HG03196 (cell line): ENCODE measurements at regions not wholly inside any gene's neighbourhood (a gene's known extent, or its start where the extent isn't known, plus 50 kb on each side); places are given as distances from the start of the nearest gene placed in this dataset.
"Not testable (repeated sequence)": the region's sequence is repeated elsewhere in the genome, so short reads cannot be mapped to it uniquely, and the experiment has no call there.

Experiments
- ATAC-seq: cut with Tn5 transposase; IDR thresholded peaks from one replicate; pipeline ENCODE4 v1.9.1; 2021; ENCODE audit not compliant: unreplicated experiment

GRCh38 chr10:64896582-64896981 lies 1375.4 kb downstream of the REEP3 start:
- ATAC-seq = no peak

GRCh38 chr10:64906311-64906710 lies 1385.1 kb downstream of the REEP3 start:
- ATAC-seq = not testable (repeated sequence)

GRCh38 chr10:64924306-64924705 lies 1403.1 kb downstream of the REEP3 start:
- ATAC-seq = not testable (repeated sequence)

GRCh38 chr10:64952042-64952441 lies 1430.8 kb downstream of the REEP3 start:
- ATAC-seq = no peak

GRCh38 chr10:64956441-64956840 lies 1435.2 kb downstream of the REEP3 start:
- no peak for ATAC-seq

DNA sequence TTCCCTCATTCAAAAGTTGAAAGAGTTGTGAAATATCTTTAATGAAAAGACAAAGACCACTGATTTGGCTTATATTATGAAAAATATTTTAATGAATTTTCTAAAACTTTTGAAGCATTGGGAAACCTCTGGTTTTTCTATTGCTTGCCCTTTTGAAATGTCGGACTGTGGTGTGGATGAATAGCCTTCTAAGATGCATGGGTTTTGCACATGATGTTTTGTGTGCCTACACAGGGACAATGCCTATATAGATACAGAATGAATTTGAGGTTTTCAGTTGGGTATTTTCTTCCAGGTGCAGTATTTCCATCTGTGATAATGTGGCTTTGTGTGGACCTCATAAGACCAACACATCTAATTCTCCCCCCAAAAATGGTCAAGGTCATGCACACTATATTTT lies 1437.9 kb downstream of the REEP3 start:
- no peak for ATAC-seq

DNA sequence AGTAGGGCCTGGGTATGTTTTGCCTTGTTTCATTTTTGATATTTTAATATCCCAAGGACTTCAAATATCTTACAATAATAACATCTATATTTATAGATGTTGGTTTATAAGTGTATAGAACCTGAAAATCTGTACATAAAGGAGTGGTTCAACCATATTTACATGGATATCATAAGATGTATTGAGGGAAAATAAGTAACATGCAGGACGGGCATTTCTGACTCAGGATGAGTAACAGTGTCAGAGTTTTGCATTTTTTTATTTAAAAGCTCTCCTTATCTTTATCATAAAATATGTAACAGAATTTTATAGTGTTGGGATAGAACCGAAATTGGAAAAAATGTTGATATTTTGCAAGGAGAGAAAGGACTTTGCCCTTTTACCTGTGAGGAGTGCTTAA lies 1438.7 kb downstream of the REEP3 start:
- no peak for ATAC-seq

DNA sequence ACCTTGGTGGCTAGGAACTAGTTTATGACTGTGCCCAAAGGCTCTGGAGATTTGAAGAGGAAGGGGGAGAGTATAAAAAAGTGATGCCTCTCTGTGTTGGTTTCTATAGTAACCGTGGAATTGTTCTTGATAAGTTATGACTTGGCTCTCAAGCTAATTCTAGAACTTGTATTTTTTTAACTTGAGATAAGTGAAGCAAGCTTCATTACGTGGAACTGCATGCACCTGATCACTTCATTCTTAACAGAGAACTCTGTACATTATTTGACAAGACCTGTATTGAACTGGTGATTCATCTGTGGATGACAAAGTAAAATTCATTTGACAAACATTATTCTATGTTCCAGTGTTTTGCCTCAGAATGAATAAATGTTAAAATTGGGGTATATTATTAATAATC lies 1452.2 kb downstream of the REEP3 start:
- no peak for ATAC-seq

GRCh38 chr10:64976150-64976549 lies 1454.9 kb downstream of the REEP3 start:
- ATAC-seq = no peak

DNA sequence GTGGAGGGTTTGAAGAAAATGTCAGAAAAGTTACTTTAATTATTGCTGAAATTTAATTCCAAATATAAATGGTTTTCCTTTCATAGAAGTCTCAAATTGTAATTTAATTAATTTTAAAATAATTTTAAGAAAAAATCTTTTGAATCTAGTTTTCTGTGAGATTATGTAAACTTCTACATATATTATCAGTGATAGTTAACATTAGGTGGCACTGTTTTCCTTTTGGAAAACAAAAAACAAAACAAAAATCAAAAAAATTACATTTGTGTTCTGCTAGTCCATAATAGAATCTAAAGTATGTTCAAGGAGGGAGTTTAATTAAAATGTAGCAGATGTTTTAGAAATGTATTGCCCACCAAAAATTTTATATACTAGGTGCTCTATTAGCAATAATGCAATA lies 1456.7 kb downstream of the REEP3 start:
- no peak for ATAC-seq

GRCh38 chr10:64996886-64997285 lies 1475.7 kb downstream of the REEP3 start:
- ATAC-seq = no peak

GRCh38 chr10:65010845-65011244 lies 1489.6 kb downstream of the REEP3 start:
- ATAC-seq = no peak

DNA sequence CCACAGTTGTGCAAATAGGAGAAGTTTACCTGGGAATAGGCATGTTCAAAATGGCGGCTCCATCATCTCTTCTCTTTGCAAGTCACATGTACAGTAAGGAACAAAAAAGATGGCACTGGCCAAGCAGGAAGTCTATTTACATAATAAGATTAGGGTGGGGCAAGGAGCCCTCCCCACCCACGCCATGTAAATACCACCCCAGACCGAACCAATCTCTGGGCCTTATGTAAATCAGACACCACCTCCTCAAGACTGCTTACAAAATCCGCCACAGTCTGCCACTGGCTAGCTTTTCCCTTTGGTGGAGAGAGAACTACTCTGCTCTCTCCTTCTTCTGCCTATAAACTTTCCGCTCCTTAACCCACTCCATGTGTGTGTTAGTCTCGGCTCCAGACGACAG lies 1496.3 kb downstream of the REEP3 start:
- ATAC-seq = no peak

DNA sequence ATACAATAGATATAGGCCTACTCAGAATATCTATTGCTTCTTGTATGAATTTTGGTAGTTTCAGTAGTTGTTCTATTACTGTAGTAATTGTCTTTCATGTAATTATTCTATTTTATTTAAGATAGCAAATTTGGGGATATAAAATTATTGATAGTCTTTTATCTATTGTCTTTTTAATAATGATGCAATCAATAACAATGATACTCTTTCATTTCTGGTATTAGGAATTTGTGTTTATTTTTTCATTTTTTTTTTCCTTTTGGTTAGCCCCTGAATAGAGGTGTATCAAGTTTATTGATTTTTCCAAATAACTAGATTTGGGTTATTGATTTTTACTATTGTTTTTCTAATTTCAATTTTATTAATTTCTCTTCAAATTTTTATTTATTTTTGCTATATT lies 1503.7 kb downstream of the REEP3 start:
- no peak for ATAC-seq

- ATAC-seq = no peak
Measured at GRCh38 chr10:65030263-65030662, 1509.1 kb downstream of the REEP3 start.

DNA sequence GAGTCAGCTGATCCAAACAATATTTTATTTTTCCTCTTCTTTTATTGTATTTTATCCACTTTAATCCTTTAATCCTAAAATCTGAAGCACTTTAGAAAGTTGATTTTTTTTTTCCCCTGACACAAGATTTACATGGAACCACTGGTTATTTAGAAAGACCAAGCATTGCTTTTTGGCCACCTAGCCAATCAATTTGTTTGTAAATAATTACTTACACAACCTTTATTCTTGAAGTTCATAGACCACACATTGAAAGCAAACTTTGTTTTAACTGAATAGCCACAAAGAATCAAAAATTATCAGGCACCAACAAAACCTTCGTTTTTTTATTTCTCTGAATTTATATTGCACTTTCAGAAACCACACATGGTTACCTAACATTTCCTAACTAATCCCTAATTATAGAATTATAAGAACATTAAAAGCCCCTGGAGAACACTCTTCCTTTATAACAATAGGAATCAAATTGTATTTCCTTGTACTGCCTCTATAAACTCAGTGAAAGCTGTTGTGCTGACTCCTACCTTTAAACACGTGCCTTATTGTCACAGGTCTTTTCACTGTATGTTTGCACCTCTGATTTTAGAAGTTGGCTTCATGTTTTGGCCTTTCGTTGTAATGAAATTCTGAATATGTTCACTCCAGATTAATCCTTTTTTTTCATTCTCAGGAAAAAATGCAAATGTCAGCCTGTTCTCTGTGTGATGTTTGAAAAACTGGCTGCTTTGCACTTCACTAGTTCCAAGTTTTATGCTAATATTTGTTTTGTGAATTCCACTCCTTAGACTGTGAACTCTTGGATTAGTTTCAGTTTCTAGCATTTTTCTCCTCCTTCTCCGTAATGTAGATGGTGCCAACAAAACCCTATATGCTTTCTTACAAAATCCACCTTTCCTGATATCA lies 1511.9 kb downstream of the REEP3 start:
- ATAC-seq = no peak

DNA sequence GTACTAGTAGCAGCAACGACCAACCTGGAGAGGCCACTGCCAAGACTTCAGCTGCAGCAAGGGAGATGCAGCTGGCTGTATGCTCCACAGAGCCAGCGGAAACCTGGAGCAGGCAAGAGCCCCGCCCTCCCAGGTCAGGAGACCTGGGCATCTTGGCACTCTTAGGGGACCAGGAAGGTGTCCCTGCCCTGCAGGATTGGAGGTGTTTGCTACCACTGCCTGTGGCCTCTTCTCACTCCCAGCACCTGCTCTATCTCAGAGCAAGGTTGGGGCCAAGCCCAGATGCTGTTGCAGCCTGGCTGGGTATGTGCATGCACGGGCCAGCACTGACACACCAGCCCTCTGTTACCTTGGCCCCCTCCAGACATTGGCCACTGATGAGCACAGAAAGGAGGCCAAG lies 1512.8 kb downstream of the REEP3 start:
- no peak for ATAC-seq

DNA sequence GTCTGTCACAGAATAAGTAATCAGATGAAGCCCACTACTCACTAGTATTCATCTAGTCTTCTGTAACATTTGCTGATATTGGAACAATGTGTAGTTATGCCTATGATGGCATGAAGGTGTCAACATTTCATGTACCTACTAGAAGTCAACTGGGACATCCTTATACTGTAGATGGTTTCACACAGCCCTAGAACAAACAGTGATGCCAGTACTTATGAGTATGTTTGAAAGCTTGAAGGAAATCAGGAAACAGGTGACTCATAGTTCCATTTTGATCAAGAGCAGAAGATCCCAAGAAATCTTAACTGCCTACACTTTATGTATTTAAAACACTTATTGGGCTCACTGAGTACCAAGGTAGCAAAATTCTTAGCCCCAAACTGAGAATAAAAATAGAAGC lies 1519.6 kb downstream of the REEP3 start:
- no peak for ATAC-seq

DNA sequence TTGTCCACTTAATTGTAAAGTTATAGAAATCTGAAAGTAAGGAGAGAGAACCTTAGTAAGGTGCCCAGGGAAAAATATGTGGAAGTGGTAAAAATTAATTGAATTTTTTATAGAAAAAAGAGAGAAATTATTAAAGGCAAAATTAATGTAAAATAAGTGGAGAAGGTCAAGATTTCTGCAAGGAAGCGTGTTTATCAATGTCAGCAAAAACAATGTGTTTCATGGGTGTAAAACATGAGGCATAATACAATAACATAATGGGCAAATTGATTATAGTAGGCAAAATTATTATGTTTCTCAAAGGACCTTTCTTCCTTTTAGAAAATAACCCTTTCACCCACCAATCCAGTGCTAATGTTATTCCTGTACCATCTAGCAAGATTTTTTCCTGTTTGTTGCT lies 1520.1 kb downstream of the REEP3 start:
- ATAC-seq = no peak

- ATAC-seq = no peak
Measured at GRCh38 chr10:65042496-65042895, 1521.3 kb downstream of the REEP3 start.

GRCh38 chr10:65046831-65047230 lies 1525.6 kb downstream of the REEP3 start:
- ATAC-seq = no peak

GRCh38 chr10:65052111-65052510 lies 1530.9 kb downstream of the REEP3 start:
- ATAC-seq = not testable (repeated sequence)

- not testable (repeated sequence) for ATAC-seq
Measured at GRCh38 chr10:65053397-65053796, 1532.2 kb downstream of the REEP3 start.
